ENCODE measurements at regions not wholly inside any gene's neighbourhood (a gene's known extent, or its start where the extent isn't known, plus 50 kb on each side); places are given as distances from the start of the nearest gene placed in this dataset.

DNA sequence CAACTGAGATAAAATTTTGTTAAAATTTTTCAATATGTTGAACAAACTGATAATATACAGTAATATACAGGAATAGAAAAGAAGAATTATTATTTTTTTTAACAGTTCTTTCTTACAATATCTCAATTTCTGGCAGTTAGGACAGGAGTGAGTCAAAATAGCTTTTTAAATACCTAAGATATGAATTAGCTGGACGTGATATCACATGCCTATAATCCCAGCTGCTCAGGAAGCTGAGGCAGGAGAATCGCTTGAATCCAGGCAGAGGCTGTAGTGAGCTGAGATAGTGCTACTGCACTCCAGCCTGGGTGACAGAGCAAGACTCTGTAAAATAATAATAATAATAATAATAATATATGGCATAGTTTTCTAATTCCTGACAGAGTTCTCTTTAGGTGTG is 1039.3 kb downstream of the STPG2 start:
- TF ChIP-seq CTCF (IDR thresholded peaks at IDR 0.05) (no peak), POLR2A (IDR thresholded peaks at IDR 0.05) (no peak)
- no peaks in the 10 kb centered on the region for H3K36me3 ChIP-seq
- intact Hi-C loops (cut with DNase I), result no loop called here
- WGBS, 2 donors, result 84 to 90% methylated on average over 2 of the region's 2 CpGs
- DNase-seq, result no peak
- H3K4me3 ChIP-seq (replicated peaks in 1 of 3), result no peak overlapping the region
- H3K27ac ChIP-seq, result no peak overlapping the region
- H3K4me1 ChIP-seq, result no peaks in the 10 kb centered on the region
- H3K27me3 ChIP-seq, result no peaks in the 10 kb centered on the region
- no peaks in the 10 kb centered on the region for H3K9me3 ChIP-seq

GRCh38 chr4:97104666-97105065 is 1038.6 kb downstream of the STPG2 start:
- Histone ChIP-seq H3K4me3 (replicated peaks in 1 of 3) (no peak overlapping the region), H3K36me3 (no peaks in the 10 kb centered on the region), H3K27ac (no peak overlapping the region), H3K4me1 (no peaks in the 10 kb centered on the region), H3K9me3 (no peaks in the 10 kb centered on the region), H3K27me3 (no peaks in the 10 kb centered on the region)
- WGBS, 2 donors, result 90 to 91% methylated on average over 3 of the region's 3 CpGs
- TF ChIP-seq CTCF (IDR thresholded peaks at IDR 0.05) (no peak), POLR2A (IDR thresholded peaks at IDR 0.05) (no peak)
- intact Hi-C loops (cut with DNase I), result no loop called here
- DNase-seq, result no peak

DNA sequence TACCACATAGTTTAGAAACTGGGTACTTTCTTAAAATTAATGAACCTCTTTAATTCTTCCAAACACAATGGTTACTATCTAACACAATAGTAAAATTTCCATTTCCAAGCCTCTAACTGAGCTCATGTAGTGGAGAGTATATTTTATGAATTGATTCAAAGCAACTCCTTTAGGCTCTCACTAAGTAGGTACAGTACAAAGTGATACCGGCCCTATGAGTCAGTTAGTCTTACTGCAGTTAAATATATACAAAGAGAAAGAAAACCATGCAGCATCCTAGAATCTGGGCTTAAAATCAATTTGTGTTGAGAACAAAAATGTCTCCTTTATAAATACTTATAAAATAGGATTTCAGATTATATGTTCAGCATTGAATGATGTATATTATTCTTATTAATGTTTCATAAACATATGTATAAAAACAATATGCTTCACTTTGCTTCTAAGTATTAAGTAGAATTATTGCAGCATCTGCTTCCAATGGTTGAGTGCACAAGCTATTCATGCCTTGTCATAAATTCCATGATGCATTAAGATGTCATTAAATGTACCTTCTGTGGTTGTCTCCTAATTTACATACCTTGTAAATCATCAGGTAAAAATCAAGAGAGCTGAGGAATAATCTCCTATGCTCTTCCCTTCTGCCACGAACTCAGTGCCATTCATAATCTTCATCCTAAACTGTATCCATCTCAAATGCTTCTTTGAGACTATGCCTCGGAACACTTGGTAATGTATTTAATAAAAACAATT is 1037.8 kb downstream of the STPG2 start:
- no peaks in the 10 kb centered on the region for H3K27me3 ChIP-seq
- WGBS, 2 donors, result 86 to 89% methylated on average over 3 of the region's 3 CpGs
- H3K9me3 ChIP-seq, result no peaks in the 10 kb centered on the region
- H3K36me3 ChIP-seq, result no peaks in the 10 kb centered on the region
- no peak for TF ChIP-seq CTCF (IDR thresholded peaks at IDR 0.05)
- TF ChIP-seq POLR2A (IDR thresholded peaks at IDR 0.05), result no peak
- intact Hi-C loops (cut with DNase I), result no loop called here
- no peak for DNase-seq
- H3K27ac ChIP-seq, result no peak overlapping the region
- no peaks in the 10 kb centered on the region for H3K4me1 ChIP-seq
- no peak overlapping the region for H3K4me3 ChIP-seq (replicated peaks in 1 of 3)

- no peaks in the 10 kb centered on the region for H3K27me3 ChIP-seq
- no peaks in the 10 kb centered on the region for H3K9me3 ChIP-seq
- H3K4me1 ChIP-seq, result no peaks in the 10 kb centered on the region
- intact Hi-C loops (cut with DNase I), result no loop called here
- no peak overlapping the region for H3K4me3 ChIP-seq (replicated peaks in 1 of 3)
- TF ChIP-seq POLR2A (IDR thresholded peaks at IDR 0.05) (no peak), CTCF (IDR thresholded peaks at IDR 0.05) (no peak)
- no peaks in the 10 kb centered on the region for H3K36me3 ChIP-seq
- no peak for DNase-seq
- H3K27ac ChIP-seq, result no peak overlapping the region
These were observed 1037.1 kb downstream of the STPG2 start for GRCh38 chr4:97106161-97106560.

DNA sequence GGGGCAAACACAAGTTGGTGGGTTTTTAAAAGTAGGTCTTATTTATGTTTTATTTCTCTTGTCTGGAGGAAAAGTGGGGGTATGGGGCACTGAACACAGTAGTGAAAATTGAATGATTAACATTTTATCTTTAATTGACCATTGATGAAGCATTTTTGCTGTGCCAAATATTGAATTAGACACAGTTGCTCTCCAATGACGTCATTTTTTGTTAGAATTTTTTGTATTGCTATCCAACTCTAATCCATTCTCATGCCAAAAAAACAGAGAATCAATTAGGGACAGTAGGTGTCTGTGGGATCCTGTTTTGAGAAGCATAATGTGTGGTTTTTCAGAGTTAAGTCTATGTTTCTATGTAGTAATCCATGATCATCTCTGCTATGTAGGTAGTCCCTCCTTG is 1032.8 kb downstream of the STPG2 start:
- WGBS, 2 donors, result 82% methylated on average over 1 of the region's 1 CpG
- Histone ChIP-seq H3K4me1 (no peaks in the 10 kb centered on the region), H3K4me3 (replicated peaks in 1 of 3) (no peak overlapping the region), H3K36me3 (no peaks in the 10 kb centered on the region), H3K9me3 (no peaks in the 10 kb centered on the region), H3K27me3 (no peaks in the 10 kb centered on the region), H3K27ac (no peak overlapping the region)
- intact Hi-C loops (cut with DNase I), result no loop called here
- no peak for DNase-seq
- TF ChIP-seq POLR2A (IDR thresholded peaks at IDR 0.05), result no peak
- no peak for TF ChIP-seq CTCF (IDR thresholded peaks at IDR 0.05)
